WTC11 (cell line): ENCODE measurements at regions not wholly inside any gene's neighbourhood (a gene's known extent, or its start where the extent isn't known, plus 50 kb on each side); places are given as distances from the start of the nearest gene placed in this dataset.
A peak's percentile ranks its signal among the peaks of the same experiment; 100 is the strongest.
"Not testable (repeated sequence)": the region's sequence is repeated elsewhere in the genome, so short reads cannot be mapped to it uniquely, and the experiment has no call there.

Source experiments
- ATAC-seq: fragments of 200-7000 bp; cut with Tn5 transposase; 2 replicates; pipeline ENCODE4 v1.10.0; 2021; ENCODE audit warnings: mild to moderate bottlenecking, moderate library complexity
- CTCF ChIA-PET: fragments of 300-600 bp; sonication (Branson Sonifier 250); formaldehyde crosslinking; loops from one replicate; lab custom pipeline; 2021; ENCODE audit warnings: antibody characterized with exemption; lab: Charles Lee
- POLR2A ChIA-PET: fragments of 350-600 bp; sonication (Branson Sonifier 250); formaldehyde crosslinking; loops from one replicate; lab custom pipeline; 2021; ENCODE audit warnings: antibody characterized with exemption; lab: Charles Lee
- DNase-seq: peaks from one replicate; pipeline ENCODE4 v3.0.0; 2021; ENCODE audit warnings: low spot score
- H3K27ac Mint-ChIP-seq: 2 replicates; pipeline ENCODE4 v1.8.0; 2021; ENCODE audit warnings: mixed read lengths
- H3K27me3 Mint-ChIP-seq: 2 replicates; pipeline ENCODE4 v1.8.0; 2021; ENCODE audit warnings: low read depth, mild to moderate bottlenecking, moderate library complexity, mixed read lengths
- H3K36me3 Mint-ChIP-seq: 2 replicates; pipeline ENCODE4 v1.8.0; 2021; ENCODE audit warnings: mixed read lengths
- H3K4me1 Mint-ChIP-seq: 2 replicates; pipeline ENCODE4 v1.8.0; 2022; ENCODE audit warnings: mixed read lengths
- H3K4me3 Mint-ChIP-seq: 2 replicates; pipeline ENCODE4 v1.8.0; 2021; ENCODE audit warnings: mild to moderate bottlenecking, moderate library complexity, mixed read lengths
- H3K9me3 Mint-ChIP-seq: 2 replicates; pipeline ENCODE4 v1.8.0; 2021; ENCODE audit warnings: mixed read lengths
- ERG ChIP-seq: fragments of 250-450 bp; sonication (Bioruptor Pico); IDR thresholded peaks from 2 replicates; pipeline ENCODE4 v1.8.0; 2021; ENCODE audit warnings: mild to moderate bottlenecking
- FOXP1 ChIP-seq: sonication (generic); formaldehyde crosslinking; IDR thresholded peaks from 2 replicates; pipeline ENCODE4 v1.8.0; 2022; ENCODE audit warnings: missing genetic modification reagents, mild to moderate bottlenecking, moderate library complexity, borderline replicate concordance
- GABPB1 ChIP-seq: sonication (generic); formaldehyde crosslinking; IDR thresholded peaks from 2 replicates; pipeline ENCODE4 v1.8.1; 2023; ENCODE audit warnings: mild to moderate bottlenecking, missing genetic modification reagents
- HMGA2 ChIP-seq: fragments of 250-450 bp; sonication (Bioruptor Pico); IDR thresholded peaks from 2 replicates; pipeline ENCODE4 v1.4.0; 2021; ENCODE audit warnings: mild to moderate bottlenecking, moderate library complexity
- PRDM15 ChIP-seq: sonication (generic); formaldehyde crosslinking; IDR thresholded peaks from 2 replicates; pipeline ENCODE4 v1.8.0; 2022; ENCODE audit warnings: missing genetic modification reagents
- RELA ChIP-seq: sonication (generic); formaldehyde crosslinking; IDR thresholded peaks from 2 replicates; pipeline ENCODE4 v1.8.1; 2022; ENCODE audit warnings: missing genetic modification reagents, mild to moderate bottlenecking, borderline replicate concordance
- RORB ChIP-seq: fragments of 250-450 bp; sonication (Bioruptor Pico); IDR thresholded peaks from 2 replicates; pipeline ENCODE4 v1.9.0; 2021; ENCODE audit warnings: mild to moderate bottlenecking
- ZNF121 ChIP-seq: sonication (generic); formaldehyde crosslinking; IDR thresholded peaks from 2 replicates; pipeline ENCODE4 v1.8.0; 2023; ENCODE audit warnings: missing genetic modification reagents
- ZNF219 ChIP-seq: sonication (generic); formaldehyde crosslinking; IDR thresholded peaks from 2 replicates; pipeline ENCODE4 v1.8.0; 2023; ENCODE audit warnings: missing genetic modification reagents, mild to moderate bottlenecking, borderline replicate concordance
- ZNF263 ChIP-seq: sonication (generic); formaldehyde crosslinking; IDR thresholded peaks from 2 replicates; pipeline ENCODE4 v1.8.1; 2022; ENCODE audit warnings: low read depth, mild to moderate bottlenecking, moderate library complexity, missing genetic modification reagents
- ZNF423 ChIP-seq: fragments of 250-450 bp; sonication (Bioruptor Pico); IDR thresholded peaks from 2 replicates; pipeline ENCODE4 v2.1.2; 2022; ENCODE audit warnings: mild to moderate bottlenecking, moderate library complexity
- ZNF532 ChIP-seq: fragments of 250-450 bp; sonication (Bioruptor Pico); IDR thresholded peaks from 2 replicates; pipeline ENCODE4 v1.9.0; 2021; ENCODE audit warnings: mild to moderate bottlenecking, borderline replicate concordance
- TF ChIP-seq, protein P1 (sequence below): fragments of 250-450 bp; sonication (Bioruptor Pico); IDR thresholded peaks from 2 replicates; pipeline ENCODE4 v1.9.0; 2021; ENCODE audit warnings: mild to moderate bottlenecking

DNA sequence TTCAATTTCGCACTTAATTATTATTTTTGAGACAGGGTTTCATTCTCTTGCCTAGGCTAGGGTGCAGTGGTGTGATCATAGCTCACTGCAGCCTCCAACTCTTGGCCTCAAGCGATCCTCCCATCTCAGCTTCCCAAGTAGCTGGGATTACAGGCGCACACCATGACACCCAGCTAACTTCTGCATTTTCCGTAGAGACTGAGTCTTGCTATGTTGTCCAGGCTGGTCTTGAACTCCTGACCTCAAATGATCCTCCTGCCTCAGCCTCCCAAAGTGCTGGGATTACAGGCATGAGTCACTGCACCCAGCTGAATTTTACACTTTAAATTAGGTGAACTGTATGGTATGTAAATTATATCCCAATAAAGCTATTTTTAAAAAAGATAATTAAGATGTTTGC is 90.6 kb upstream of the CASZ1 start:
- H3K27ac Mint-ChIP-seq, H3K4me3 Mint-ChIP-seq, ATAC-seq, H3K9me3 Mint-ChIP-seq, DNase-seq, H3K36me3 Mint-ChIP-seq: not testable (repeated sequence)
- H3K4me1 Mint-ChIP-seq = peaks cover 17% of the 10 kb centered on the region
- TF ChIP-seq ZNF121 (CRISPR knock-in tag) = peak; percentile 71
- POLR2A ChIA-PET = interaction anchor here (0.6 kb wide), 1 partner anchor 382 kb away, joined by 3 read pairs; no protein-coding TSS in a partner anchor
- CTCF ChIA-PET = interaction anchor here (1.4 to 3.5 kb wide), 2 partner anchors 21 to 380 kb away, joined by 6 to 18 read pairs; no protein-coding TSS in a partner anchor
- peaks cover 21% of the 10 kb centered on the region for H3K27me3 Mint-ChIP-seq

GRCh38 chr1:10888291-10888690 is 91.8 kb upstream of the CASZ1 start:
- no peaks in the 10 kb centered on the region for H3K9me3 Mint-ChIP-seq
- CTCF ChIA-PET = interaction anchor here (1.0 to 3.5 kb wide), 2 partner anchors 9 to 22 kb away, joined by 4 to 18 read pairs; no protein-coding TSS in a partner anchor
- H3K27me3 Mint-ChIP-seq = peaks cover 21% of the 10 kb centered on the region
- peaks cover 17% of the 10 kb centered on the region for H3K4me1 Mint-ChIP-seq
- no peaks in the 10 kb centered on the region for H3K36me3 Mint-ChIP-seq
- POLR2A ChIA-PET = no interaction called here
- peak overlapping the region; percentile 68 for H3K4me3 Mint-ChIP-seq
- peak; percentile 57 for DNase-seq
- TF ChIP-seq ZNF423 (CRISPR knock-in tag) (0 out of 2 replicates have a peak, but pooled peaks have one; percentile 2), ERG (CRISPR knock-in tag) (no peak)
- peak; percentile 72 for ATAC-seq
- no peak overlapping the region for H3K27ac Mint-ChIP-seq

DNA sequence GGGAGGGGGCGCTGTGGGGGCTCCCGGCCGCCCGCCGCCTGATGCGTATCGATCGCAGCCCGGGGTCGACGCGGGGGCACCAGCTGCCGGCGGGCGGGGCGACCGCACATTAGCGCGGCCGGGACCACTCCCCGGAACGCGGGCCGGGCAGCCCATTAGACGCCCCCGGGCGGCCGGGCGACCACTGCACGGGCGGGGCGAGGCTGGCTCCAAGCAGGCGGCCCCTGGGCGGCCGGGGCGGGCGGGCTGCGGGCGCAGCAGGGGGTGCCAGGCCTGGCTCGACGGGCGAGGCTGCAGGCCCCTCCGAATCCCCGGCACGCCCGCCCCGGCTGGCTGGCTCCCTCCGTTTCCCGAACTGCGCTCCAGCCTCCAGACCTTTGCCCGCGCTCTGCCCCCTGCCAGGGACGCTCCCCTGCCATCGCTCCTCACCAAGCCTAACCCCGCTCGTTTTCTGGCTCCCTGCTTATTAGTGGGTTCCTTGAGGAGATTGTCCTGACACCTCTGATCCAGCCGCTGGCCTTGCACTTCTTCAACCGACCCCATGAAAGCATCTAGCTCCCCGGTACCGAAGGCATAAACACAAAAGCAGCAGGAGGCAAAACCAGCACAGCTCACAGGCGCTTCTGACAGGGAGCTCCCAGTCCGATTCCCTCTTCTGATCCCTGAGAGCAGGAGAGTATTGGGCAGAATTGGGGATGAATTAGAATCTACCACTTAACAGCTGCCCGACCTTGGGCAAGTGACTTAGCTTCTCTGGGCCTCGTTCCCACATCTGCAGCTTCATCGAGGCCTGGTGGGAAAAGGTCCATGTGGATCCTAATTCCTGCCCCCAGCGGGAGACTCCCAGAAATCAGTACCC is 92.6 kb upstream of the CASZ1 start:
- ChIA-PET CTCF (interaction anchor here (0.8 to 3.5 kb wide), 14 partner anchors 8 to 382 kb away, joined by 3 to 18 read pairs (median 4); no protein-coding TSS in a partner anchor), POLR2A (no interaction called here)
- H3K27ac Mint-ChIP-seq = no peak overlapping the region
- peak overlapping the region; percentile 91 for H3K4me3 Mint-ChIP-seq
- ATAC-seq (peak; percentile 36), DNase-seq (no peak)
- H3K27me3 Mint-ChIP-seq = peaks cover 21% of the 10 kb centered on the region
- no peaks in the 10 kb centered on the region for H3K36me3 Mint-ChIP-seq
- TF ChIP-seq PRDM15 (peak; percentile 93), FOXP1 (0 out of 2 replicates have a peak, but pooled peaks have one; percentile 29), ZNF219 (no peak), ZNF423 (CRISPR knock-in tag) (peak; percentile 60), GABPB1 (CRISPR knock-in tag) (no peak)
- no peaks in the 10 kb centered on the region for H3K9me3 Mint-ChIP-seq
- H3K4me1 Mint-ChIP-seq = peaks cover 17% of the 10 kb centered on the region

- TF ChIP-seq RORB (no peak), ZNF532 (CRISPR knock-in tag) (no peak), RELA (CRISPR knock-in tag) (no peak), HMGA2 (CRISPR knock-in tag) (no peak), ZNF263 (CRISPR knock-in tag) (no peak)
- TF ChIP-seq, protein P1, sequence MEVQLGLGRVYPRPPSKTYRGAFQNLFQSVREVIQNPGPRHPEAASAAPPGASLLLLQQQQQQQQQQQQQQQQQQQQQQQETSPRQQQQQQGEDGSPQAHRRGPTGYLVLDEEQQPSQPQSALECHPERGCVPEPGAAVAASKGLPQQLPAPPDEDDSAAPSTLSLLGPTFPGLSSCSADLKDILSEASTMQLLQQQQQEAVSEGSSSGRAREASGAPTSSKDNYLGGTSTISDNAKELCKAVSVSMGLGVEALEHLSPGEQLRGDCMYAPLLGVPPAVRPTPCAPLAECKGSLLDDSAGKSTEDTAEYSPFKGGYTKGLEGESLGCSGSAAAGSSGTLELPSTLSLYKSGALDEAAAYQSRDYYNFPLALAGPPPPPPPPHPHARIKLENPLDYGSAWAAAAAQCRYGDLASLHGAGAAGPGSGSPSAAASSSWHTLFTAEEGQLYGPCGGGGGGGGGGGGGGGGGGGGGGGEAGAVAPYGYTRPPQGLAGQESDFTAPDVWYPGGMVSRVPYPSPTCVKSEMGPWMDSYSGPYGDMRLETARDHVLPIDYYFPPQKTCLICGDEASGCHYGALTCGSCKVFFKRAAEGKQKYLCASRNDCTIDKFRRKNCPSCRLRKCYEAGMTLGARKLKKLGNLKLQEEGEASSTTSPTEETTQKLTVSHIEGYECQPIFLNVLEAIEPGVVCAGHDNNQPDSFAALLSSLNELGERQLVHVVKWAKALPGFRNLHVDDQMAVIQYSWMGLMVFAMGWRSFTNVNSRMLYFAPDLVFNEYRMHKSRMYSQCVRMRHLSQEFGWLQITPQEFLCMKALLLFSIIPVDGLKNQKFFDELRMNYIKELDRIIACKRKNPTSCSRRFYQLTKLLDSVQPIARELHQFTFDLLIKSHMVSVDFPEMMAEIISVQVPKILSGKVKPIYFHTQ = no peak
- TF ChIP-seq, all 79 proteins: peak for 0
- ChIA-PET POLR2A (no interaction called here), CTCF (interaction anchor here (0.8 to 3.5 kb wide), 13 partner anchors 8 to 382 kb away, joined by 3 to 18 read pairs (median 5); no protein-coding TSS in a partner anchor)
- peaks cover 21% of the 10 kb centered on the region for H3K27me3 Mint-ChIP-seq
- H3K9me3 Mint-ChIP-seq = no peaks in the 10 kb centered on the region
- H3K4me3 Mint-ChIP-seq = peak overlapping the region; percentile 91
- H3K4me1 Mint-ChIP-seq = peaks cover 17% of the 10 kb centered on the region
- H3K36me3 Mint-ChIP-seq = no peaks in the 10 kb centered on the region
- no peak overlapping the region for H3K27ac Mint-ChIP-seq
- no peak for DNase-seq
- ATAC-seq = no peak
Measured at GRCh38 chr1:10889650-10890353, 93.4 kb upstream of the CASZ1 start.
